Stomach (tissue), 8 donors: ENCODE measurements at regions not wholly inside any gene's neighbourhood (a gene's known extent, or its start where the extent isn't known, plus 50 kb on each side); places are given as distances from the start of the nearest gene placed in this dataset.
A peak's percentile ranks its signal among the peaks of the same experiment; 100 is the strongest.

ENCODE experiments used
- DNase-seq, 2 donors: peaks; one replicate each; pipeline versions ENCODE4 v3.0.0 to v3.0.0-alpha.2; 2013 to 2019
- H3K27ac ChIP-seq, 5 donors: fragments of 200-600 bp in 4 of 5; sonication (generic) in 4 of 5; one replicate each; pipeline ENCODE4 v1.5.1; 2013 to 2019; ENCODE audit warnings: mild to moderate bottlenecking in 1 of 5, moderate library complexity in 1 of 5
- H3K27me3 ChIP-seq, 3 donors: fragments of 200-600 bp; sonication (generic); one replicate each; pipeline ENCODE4 v1.5.1; 2017 to 2019; ENCODE audit warnings: mixed run types in 1 of 3
- H3K36me3 ChIP-seq, 4 donors: fragments of 200-600 bp; sonication (generic); 1 replicate in 3 of 4; 2 replicates in 1 of 4; pipeline ENCODE4 v1.5.1; 2016 to 2019
- H3K4me1 ChIP-seq, 4 donors: fragments of 200-600 bp; sonication (generic); one replicate each; pipeline ENCODE4 v1.5.1; 2016 to 2019
- H3K4me3 ChIP-seq, 4 donors: fragments of 200-600 bp; sonication (generic) in 3 of 4; one replicate each; pipeline ENCODE4 v1.5.1; 2016 to 2019; ENCODE audit warnings: mild to moderate bottlenecking in 1 of 4
- H3K9me3 ChIP-seq, 4 donors: fragments of 200-600 bp; sonication (generic); one replicate each; pipeline ENCODE4 v1.5.1; 2016 to 2019
- EP300 ChIP-seq: sonication (generic); formaldehyde crosslinking; IDR thresholded peaks from one replicate; pipeline ENCODE4 v1.6.1; 2017; ENCODE audit warnings: antibody characterized with exemption
- POLR2A ChIP-seq, 4 donors: fragments of 450-650 bp; IDR thresholded peaks; one replicate each; pipeline ENCODE4 v1.6.1; 2016; ENCODE audit warnings: antibody characterized with exemption in 4 of 4, control low read depth in 2 of 4, mild to moderate bottlenecking in 1 of 4, moderate library complexity in 1 of 4
- POLR2AphosphoS5 ChIP-seq, 3 donors: sonication (generic); formaldehyde crosslinking; IDR thresholded peaks; one replicate each; pipeline ENCODE4 v1.6.1; 2016; ENCODE audit warnings: antibody characterized with exemption in 3 of 3
- WGBS, 5 donors: extraction: QIAGEN DNeasy Blood & Tissue Kit in 3 of 5; methylation state at CpG; one replicate each; pipeline versions ENCODE4 v1.1.5 to v1.1.7; 2013 to 2018; 5-methylcytosine and 5-hydroxymethylcytosine counted together
- intact Hi-C: fragments of 100-400 bp; cut with DNase I; formaldehyde crosslinking; loops from one replicate; pipeline ENCODE4 v1.15.1; 2023; ENCODE audit warnings: low total_unique reads
- TF ChIP-seq, protein P1 (sequence below), 7 experiments: fragments of 450-650 bp in 4 of 7; fragments of 200-600 bp in 3 of 7; sonication (generic) in 3 of 7; IDR thresholded peaks; one replicate each; pipeline ENCODE4 v1.5.1; 2016 to 2019; ENCODE audit warnings: antibody characterized with exemption in 7 of 7, control low read depth in 2 of 7, mild to moderate bottlenecking in 1 of 7
- donor health status: healthy with polysubstance abuse.
- donor health status: Bipolar disorder and iron deficiency.
- donor health status: healthy.

DNA sequence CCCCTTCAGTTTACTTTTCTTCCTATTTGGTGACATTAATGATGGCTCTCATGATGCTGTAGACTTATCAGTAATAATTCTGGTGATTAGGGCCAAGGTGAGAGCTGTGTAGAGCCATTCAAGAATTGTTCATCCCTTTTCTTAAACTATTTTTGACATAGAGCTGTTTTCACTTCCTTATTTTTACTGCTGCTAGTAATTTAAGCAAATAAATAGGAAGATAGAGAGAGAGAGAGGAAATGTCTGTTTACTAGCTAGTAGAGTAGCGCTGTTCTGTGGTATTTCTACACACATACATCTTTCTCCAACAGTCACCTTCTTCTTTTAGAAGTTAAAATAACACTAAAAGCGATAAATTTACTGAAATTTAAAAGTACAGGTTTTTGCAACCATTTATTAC is 678.0 kb upstream of the ZP4 start:
- no peak for DNase-seq
- intact Hi-C loops = no loop called here
- Histone ChIP-seq H3K9me3 (peaks cover 0 to 2% (median 0%) of the 10 kb centered on the region in 4 donors), H3K27me3 (no peaks in the 10 kb centered on the region), H3K4me1 (no peaks in the 10 kb centered on the region), H3K27ac (no peak overlapping the region), H3K4me3 (no peak overlapping the region), H3K36me3 (no peaks in the 10 kb centered on the region)
- WGBS, 5 donors = 56 to 78% (median 72%) methylated on average over 2 of the region's 2 CpGs
- TF ChIP-seq POLR2AphosphoS5 (IDR thresholded peaks at IDR 0.05) = no peak
- TF ChIP-seq POLR2A (IDR thresholded peaks at IDR 0.05) = no peak
- TF ChIP-seq, protein P1, sequence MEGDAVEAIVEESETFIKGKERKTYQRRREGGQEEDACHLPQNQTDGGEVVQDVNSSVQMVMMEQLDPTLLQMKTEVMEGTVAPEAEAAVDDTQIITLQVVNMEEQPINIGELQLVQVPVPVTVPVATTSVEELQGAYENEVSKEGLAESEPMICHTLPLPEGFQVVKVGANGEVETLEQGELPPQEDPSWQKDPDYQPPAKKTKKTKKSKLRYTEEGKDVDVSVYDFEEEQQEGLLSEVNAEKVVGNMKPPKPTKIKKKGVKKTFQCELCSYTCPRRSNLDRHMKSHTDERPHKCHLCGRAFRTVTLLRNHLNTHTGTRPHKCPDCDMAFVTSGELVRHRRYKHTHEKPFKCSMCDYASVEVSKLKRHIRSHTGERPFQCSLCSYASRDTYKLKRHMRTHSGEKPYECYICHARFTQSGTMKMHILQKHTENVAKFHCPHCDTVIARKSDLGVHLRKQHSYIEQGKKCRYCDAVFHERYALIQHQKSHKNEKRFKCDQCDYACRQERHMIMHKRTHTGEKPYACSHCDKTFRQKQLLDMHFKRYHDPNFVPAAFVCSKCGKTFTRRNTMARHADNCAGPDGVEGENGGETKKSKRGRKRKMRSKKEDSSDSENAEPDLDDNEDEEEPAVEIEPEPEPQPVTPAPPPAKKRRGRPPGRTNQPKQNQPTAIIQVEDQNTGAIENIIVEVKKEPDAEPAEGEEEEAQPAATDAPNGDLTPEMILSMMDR (IDR thresholded peaks at IDR 0.05) = no peak

DNA sequence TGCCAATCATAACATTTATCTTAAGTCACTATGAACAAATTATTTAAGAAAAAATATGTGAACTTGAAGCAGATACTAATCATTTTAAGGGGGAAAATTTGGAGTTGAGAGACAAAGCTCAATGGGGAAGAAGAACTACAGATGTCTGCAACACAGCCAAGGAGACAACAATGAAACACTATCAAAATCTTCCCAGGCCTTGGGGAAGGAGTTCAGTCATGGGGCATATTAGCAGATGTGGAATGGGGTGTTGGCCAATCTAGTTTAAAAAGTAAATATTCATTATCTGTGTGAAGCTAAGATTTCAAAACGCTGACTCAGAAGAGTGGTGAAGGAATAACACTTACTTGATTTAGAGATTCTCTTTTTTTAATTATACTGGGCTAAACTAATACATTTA is 671.6 kb upstream of the ZP4 start:
- intact Hi-C loops = no loop called here
- WGBS, 5 donors = 25 to 38% (median 37%) methylated on average over 1 of the region's 1 CpG
- peak in 1 of 2 donors; percentile 24 for DNase-seq

DNA sequence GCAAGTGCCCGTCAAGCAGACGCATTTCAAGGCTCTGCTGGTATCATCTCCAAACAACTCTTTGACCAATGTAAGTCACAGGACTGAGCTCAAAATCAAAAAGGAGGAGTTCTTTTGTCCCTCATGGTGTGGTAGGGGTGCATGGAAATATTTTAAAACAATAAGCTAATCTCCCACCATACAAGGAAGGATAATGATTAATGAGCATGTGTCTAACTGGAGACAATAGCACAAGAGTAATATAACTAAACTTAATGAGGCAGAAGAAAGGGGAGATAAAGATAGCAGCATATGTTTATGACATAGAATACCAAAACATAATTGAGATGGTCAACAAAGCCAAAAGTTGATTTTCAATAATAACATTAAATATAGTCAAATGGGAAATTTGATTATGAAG is 668.0 kb upstream of the ZP4 start:
- no peaks in the 10 kb centered on the region for H3K4me1 ChIP-seq
- TF ChIP-seq EP300 (no peak), POLR2AphosphoS5 (IDR thresholded peaks at IDR 0.05) (no peak), POLR2A (IDR thresholded peaks at IDR 0.05) (no peak)
- TF ChIP-seq, protein P1 (IDR thresholded peaks at IDR 0.05) = no peak
- no peaks in the 10 kb centered on the region for H3K27me3 ChIP-seq
- H3K27ac ChIP-seq = no peak overlapping the region
- no peaks in the 10 kb centered on the region for H3K36me3 ChIP-seq
- 94 to 100% (median 97%) methylated on average over 2 of the region's 2 CpGs for WGBS, 5 donors
- H3K4me3 ChIP-seq = no peak overlapping the region
- DNase-seq = no peak
- peaks cover 0 to 3% (median 0%) of the 10 kb centered on the region in 4 donors for H3K9me3 ChIP-seq
- intact Hi-C loops = no loop called here

More for the DNA sequence above, 671.6 kb upstream of the ZP4 start:
- TF ChIP-seq POLR2AphosphoS5 (IDR thresholded peaks at IDR 0.05) (no peak), POLR2A (IDR thresholded peaks at IDR 0.05) (no peak), EP300 (no peak)
- TF ChIP-seq, protein P1 (IDR thresholded peaks at IDR 0.05) = no peak
- Histone ChIP-seq H3K36me3 (no peaks in the 10 kb centered on the region), H3K4me1 (no peaks in the 10 kb centered on the region), H3K9me3 (peaks cover 0 to 4% (median 0%) of the 10 kb centered on the region in 4 donors), H3K27me3 (no peaks in the 10 kb centered on the region), H3K4me3 (no peak overlapping the region), H3K27ac (no peak overlapping the region)

DNA sequence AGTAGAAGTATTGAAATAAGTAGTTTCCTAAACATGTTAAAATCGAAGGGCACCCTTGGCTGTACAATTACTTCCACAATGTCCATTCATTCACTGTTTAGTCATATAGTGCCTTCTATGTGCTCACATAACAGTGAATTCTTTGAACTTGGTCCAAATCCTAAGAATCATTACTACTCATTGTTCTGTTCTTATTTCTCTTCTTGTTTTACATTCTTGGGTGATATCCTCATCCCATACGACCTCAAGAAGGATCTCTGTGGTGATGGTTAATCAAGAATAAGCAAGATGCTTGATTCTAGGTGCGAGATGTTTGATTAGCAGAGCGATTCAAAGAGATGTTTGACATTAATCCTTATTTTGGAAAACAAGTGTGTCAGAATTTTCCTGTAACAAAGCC is 667.4 kb upstream of the ZP4 start:
- Histone ChIP-seq H3K36me3 (no peaks in the 10 kb centered on the region), H3K4me1 (no peaks in the 10 kb centered on the region), H3K27ac (no peak overlapping the region), H3K27me3 (no peaks in the 10 kb centered on the region), H3K9me3 (no peaks in the 10 kb centered on the region), H3K4me3 (no peak overlapping the region)
- no peak for DNase-seq
- WGBS, 5 donors = 66 to 84% (median 73%) methylated on average over 4 of the region's 4 CpGs
- intact Hi-C loops = no loop called here
- TF ChIP-seq POLR2AphosphoS5 (IDR thresholded peaks at IDR 0.05) = no peak
- TF ChIP-seq EP300 = no peak
- no peak for TF ChIP-seq POLR2A (IDR thresholded peaks at IDR 0.05)
- TF ChIP-seq, protein P1 (IDR thresholded peaks at IDR 0.05) = no peak
